IMR-90 (cell line): ENCODE measurements at regions not wholly inside any gene's neighbourhood (a gene's known extent, or its start where the extent isn't known, plus 50 kb on each side); places are given as distances from the start of the nearest gene placed in this dataset.

Source experiments
- ATAC-seq: fragments of 200-7000 bp; cut with Tn5 transposase; 2 replicates; pipeline ENCODE4 v1.9.1; 2020; ENCODE audit warnings: low read depth, mild to moderate bottlenecking, moderate library complexity
- BruUV-seq: library from RNA; stranded (reverse); fragments of 400-500 nt; replicated peaks from 2 replicates; lab custom pipeline; 2021; lab: Mats Ljungman, UMichigan
- CTCF ChIA-PET: fragments of 300-600 bp; formaldehyde crosslinking; extraction: SDS; loops from one replicate; lab custom pipeline; 2021; ENCODE audit warnings: antibody characterized with exemption; lab: Yijun Ruan, JAX
- POLR2A ChIA-PET: fragments of 300-600 bp; sonication (Branson Sonifier 250); formaldehyde crosslinking; loops from one replicate; lab custom pipeline; 2022; ENCODE audit warnings: antibody characterized with exemption; ENCODE audit not compliant: unreplicated experiment; lab: Charles Lee
- DNase-seq: peaks from one replicate; pipeline ENCODE4 v3.0.0; 2013
- H2AFZ ChIP-seq: replicated peaks from 2 replicates; pipeline ENCODE3; 2013; ENCODE audit warnings: low read length, mild to moderate bottlenecking; ENCODE audit not compliant: poor library complexity
- H2AK5ac ChIP-seq: 2 replicates; pipeline ENCODE4 v1.6.1; 2013; ENCODE audit warnings: low read depth, low read length, inconsistent platforms
- H2AK9ac ChIP-seq: replicated peaks from 2 replicates; pipeline ENCODE3; 2013; ENCODE audit warnings: mild to moderate bottlenecking, low read depth, low read length, moderate library complexity; ENCODE audit not compliant: poor library complexity
- H2BK120ac ChIP-seq: 2 replicates; pipeline ENCODE4 v1.6.1; 2013; ENCODE audit warnings: low read depth, low read length, inconsistent platforms
- H2BK15ac ChIP-seq: 3 replicates; pipeline ENCODE4 v1.6.1; 2013; ENCODE audit warnings: low read depth, low read length, inconsistent platforms
- H2BK20ac ChIP-seq: 2 replicates; pipeline ENCODE4 v1.6.1; 2013; ENCODE audit warnings: low read depth, mild to moderate bottlenecking, inconsistent platforms, low read length, moderate library complexity
- H2BK5ac ChIP-seq: 2 replicates; pipeline ENCODE4 v1.6.1; 2013; ENCODE audit warnings: mild to moderate bottlenecking, low read depth, low read length, inconsistent platforms; ENCODE audit not compliant: poor library complexity, severe bottlenecking
- H3K14ac ChIP-seq: replicated peaks from 2 replicates; pipeline ENCODE4 v1.6.1; 2013; ENCODE audit warnings: low read depth, low read length, inconsistent platforms
- H3K18ac ChIP-seq: 2 replicates; pipeline ENCODE4 v1.6.1; 2013; ENCODE audit warnings: low read depth, low read length, control low read depth
- H3K23ac ChIP-seq: 2 replicates; pipeline ENCODE4 v1.6.1; 2013; ENCODE audit warnings: low read depth, low read length, inconsistent platforms
- H3K27ac ChIP-seq: 2 replicates; pipeline ENCODE4 v1.5.1; 2013; ENCODE audit warnings: mild to moderate bottlenecking, control low read depth, low read length; ENCODE audit not compliant: insufficient read depth
- H3K27me3 ChIP-seq: 2 replicates; pipeline ENCODE4 v1.6.1; 2013; ENCODE audit warnings: low read length; ENCODE audit not compliant: control insufficient read depth, insufficient read depth
- H3K36me3 ChIP-seq: 2 replicates; pipeline ENCODE4 v1.6.1; 2013; ENCODE audit warnings: low read length, mixed read lengths; ENCODE audit not compliant: control insufficient read depth, insufficient read depth
- H3K4ac ChIP-seq: 2 replicates; pipeline ENCODE4 v1.6.1; 2013; ENCODE audit warnings: low read depth, low read length, inconsistent platforms
- H3K4me1 ChIP-seq: 2 replicates; pipeline ENCODE4 v1.6.1; 2013; ENCODE audit warnings: low read length, mixed read lengths; ENCODE audit not compliant: control insufficient read depth, insufficient read depth
- H3K4me2 ChIP-seq: 2 replicates; pipeline ENCODE4 v1.6.1; 2013; ENCODE audit warnings: low read depth, mild to moderate bottlenecking, control low read depth, low read length, moderate library complexity
- H3K4me3 ChIP-seq: 2 replicates; pipeline ENCODE4 v1.5.1; 2013; ENCODE audit warnings: low read depth, mild to moderate bottlenecking, control low read depth, low read length, moderate library complexity; ENCODE audit not compliant: insufficient read depth
- H3K56ac ChIP-seq: 2 replicates; pipeline ENCODE4 v1.6.1; 2013; ENCODE audit warnings: low read length, inconsistent platforms; ENCODE audit not compliant: insufficient read depth; ENCODE audit errors: extremely low read depth
- H3K79me1 ChIP-seq, 2 experiments: 2 replicates each; pipeline ENCODE4 v1.6.1; 2013; ENCODE audit warnings: low read length in 2 of 2, inconsistent platforms in 1 of 2, low read depth in 1 of 2
- H3K9ac ChIP-seq: 2 replicates; pipeline ENCODE4 v1.6.1; 2013; ENCODE audit warnings: low read depth, low read length, control low read depth
- H3K9me1 ChIP-seq: 2 replicates; pipeline ENCODE4 v1.6.1; 2013; ENCODE audit warnings: low read length, inconsistent platforms; ENCODE audit not compliant: insufficient read depth
- H3K9me3 ChIP-seq: 2 replicates; pipeline ENCODE4 v1.6.1; 2013; ENCODE audit warnings: low read length; ENCODE audit not compliant: control insufficient read depth, insufficient read depth
- H4K20me1 ChIP-seq: 2 replicates; pipeline ENCODE4 v1.6.1; 2013; ENCODE audit warnings: low read length, inconsistent platforms; ENCODE audit not compliant: insufficient read depth
- H4K5ac ChIP-seq: 2 replicates; pipeline ENCODE4 v1.6.1; 2013; ENCODE audit warnings: mild to moderate bottlenecking, low read depth, low read length, control low read depth
- H4K8ac ChIP-seq, 2 experiments: 2 replicates each; pipeline ENCODE4 v1.6.1; 2013; ENCODE audit warnings: low read depth in 2 of 2, low read length in 2 of 2, control low read depth in 1 of 2, inconsistent platforms in 1 of 2
- H4K91ac ChIP-seq: 2 replicates; pipeline ENCODE4 v1.6.1; 2013; ENCODE audit warnings: low read depth, low read length, inconsistent platforms; ENCODE audit not compliant: insufficient read depth
- RCOR1 ChIP-seq: IDR thresholded peaks from 2 replicates; pipeline ENCODE4 v1.6.1; 2012; ENCODE audit warnings: mild to moderate bottlenecking, low read length, improper control_type of control experiment; ENCODE audit not compliant: insufficient replicate concordance
- SMC3 ChIP-seq: fragments of 150-350 bp; IDR thresholded peaks from 2 replicates; pipeline ENCODE4 v1.6.1; 2016; ENCODE audit warnings: low read depth, mild to moderate bottlenecking, antibody characterized with exemption, low read length, moderate library complexity
- WGBS, 2 experiments: methylation state at CpG; one replicate each; pipeline versions ENCODE4 v1.1.5 to v1.1.7; 2013; ENCODE audit warnings: missing lambda C conversion rate in 2 of 2; ENCODE audit not compliant: insufficient read length in 1 of 2; ENCODE audit errors: extremely low coverage in 2 of 2; 5-methylcytosine and 5-hydroxymethylcytosine counted together
- dilution Hi-C: fragments of 300-500 bp; cut with HindIII; formaldehyde crosslinking; loops from one replicate; pipeline ENCODE4 v1.14.3; 2018; ENCODE audit warnings: low sequenced_read_pairs; ENCODE audit not compliant: unreplicated experiment
- in situ Hi-C: fragments of 300-500 bp; cut with MboI; formaldehyde crosslinking; loops from 3 replicates; pipeline ENCODE4 v1.14.3; 2019; ENCODE audit warnings: low sequenced_read_pairs, inconsistent platforms, mixed read lengths
- intact Hi-C: fragments of 100-400 bp; cut with micrococcal nuclease; formaldehyde crosslinking; loops from 2 replicates; pipeline ENCODE4 v1.10.0; 2022

- intact Hi-C loops (no loop called here), in situ Hi-C loops (no loop called here), dilution Hi-C loops (no loop called here)
- Histone ChIP-seq H3K4ac (no peak overlapping the region), H3K9me1 (no peaks in the 10 kb centered on the region), H3K9me3 (no peaks in the 10 kb centered on the region), H3K4me2 (no peak overlapping the region), H2AK5ac (no peak overlapping the region), H3K18ac (no peak overlapping the region), H4K5ac (no peak overlapping the region), H2BK20ac (no peak overlapping the region), H3K23ac (no peak overlapping the region), H2BK5ac (no peak overlapping the region), H3K27ac (no peak overlapping the region), H2BK120ac (no peak overlapping the region), H2AFZ (no peak overlapping the region), H3K79me1 (no peaks in the 10 kb centered on the region), H3K14ac (no peak overlapping the region), H4K20me1 (no peaks in the 10 kb centered on the region), H3K36me3 (no peaks in the 10 kb centered on the region), H4K8ac (no peak overlapping the region), H2AK9ac (no peak overlapping the region), H4K91ac (no peak overlapping the region), H3K27me3 (no peaks in the 10 kb centered on the region; the same call in 1 of the 2 replicates), H3K4me3 (no peak overlapping the region), H3K9ac (no peak overlapping the region), H2BK15ac (no peak overlapping the region), H3K4me1 (peaks cover 3% of the 10 kb centered on the region; the same call in 1 of the 2 replicates), H3K56ac (no peak overlapping the region)
- ChIA-PET POLR2A (no interaction called here), CTCF (interaction anchor here (0.8 kb wide), 1 partner anchor 8 kb away, joined by 3 read pairs; no protein-coding TSS in a partner anchor)
- ATAC-seq (no peak), DNase-seq (no peak)
- 100% methylated on average over 1 of the region's 5 CpGs; no CpG with 5 or more reads in 1 of the 2 experiments for WGBS, 2 experiments
- TF ChIP-seq RCOR1, result no peak
- no peak for TF ChIP-seq SMC3
- no TSS peak for BruUV-seq
Measured at GRCh38 chr3:17806201-17806600, 63.8 kb upstream of the TBC1D5 start.
